ENCODE measurements at regions not wholly inside any gene's neighbourhood (a gene's known extent, or its start where the extent isn't known, plus 50 kb on each side); places are given as distances from the start of the nearest gene placed in this dataset.
A peak's percentile ranks its signal among the peaks of the same experiment; 100 is the strongest.
"Not testable (repeated sequence)": the region's sequence is repeated elsewhere in the genome, so short reads cannot be mapped to it uniquely, and the experiment has no call there.

DNA sequence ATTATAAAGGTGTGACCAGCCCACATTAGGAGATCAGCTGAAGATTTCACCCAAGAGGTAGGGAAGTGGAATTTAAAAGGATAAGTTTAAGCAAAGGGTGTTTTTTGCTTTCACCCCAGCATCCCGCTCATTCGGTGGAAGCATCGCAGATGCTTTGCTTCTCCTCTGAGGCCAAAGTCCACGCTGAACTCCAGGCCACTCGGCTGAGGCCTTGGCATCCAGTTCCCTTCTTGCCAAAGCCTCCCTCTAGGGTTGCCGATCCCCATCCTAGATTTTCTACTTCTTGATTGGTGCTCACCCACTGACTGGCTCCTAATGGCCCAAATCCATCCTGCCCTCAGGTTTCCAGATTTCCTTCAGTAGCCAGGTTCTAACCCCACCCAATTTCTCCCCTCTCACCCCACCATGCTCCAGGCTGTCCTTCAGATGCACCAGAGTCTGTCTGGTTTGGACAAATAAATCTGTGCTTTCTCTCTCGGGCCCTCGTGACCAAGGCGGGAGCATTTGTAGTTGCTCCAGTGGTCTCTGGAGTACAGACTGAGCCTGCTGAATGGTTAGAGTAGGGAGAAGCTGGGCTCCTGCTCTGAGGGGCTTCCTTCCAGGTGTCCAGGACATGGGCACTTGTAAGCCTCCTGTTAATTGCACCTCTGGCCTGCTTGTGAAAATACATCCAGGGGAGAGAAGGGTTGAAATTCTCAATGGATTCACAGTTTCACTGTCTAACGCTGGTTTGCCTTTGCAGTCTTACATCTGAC, 193.2 kb downstream of the C1orf94 start:
- DNase-seq (ENCODE audit: low read depth), result no peak

DNA sequence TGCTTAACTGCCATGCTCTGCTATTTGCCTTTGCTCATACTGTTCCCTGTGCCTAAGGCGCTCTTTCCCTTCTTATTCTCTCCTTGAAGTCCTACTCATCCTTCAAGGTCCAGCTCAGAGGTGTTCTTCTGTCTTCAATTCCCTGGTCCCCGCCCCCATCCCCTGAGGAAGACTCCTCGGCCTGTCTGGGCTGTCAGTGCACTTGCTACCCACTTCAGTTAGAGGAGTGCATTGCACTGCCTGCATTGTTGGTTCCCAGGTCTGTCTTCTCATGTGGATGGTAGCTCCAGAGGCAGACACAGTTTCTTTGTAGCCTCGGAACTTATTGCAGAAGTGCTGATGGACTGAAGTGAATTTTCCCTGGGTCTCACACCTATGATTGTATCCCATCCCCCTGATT, 194.0 kb downstream of the C1orf94 start:
- DNase-seq (ENCODE audit: low read depth), result no peak

DNA sequence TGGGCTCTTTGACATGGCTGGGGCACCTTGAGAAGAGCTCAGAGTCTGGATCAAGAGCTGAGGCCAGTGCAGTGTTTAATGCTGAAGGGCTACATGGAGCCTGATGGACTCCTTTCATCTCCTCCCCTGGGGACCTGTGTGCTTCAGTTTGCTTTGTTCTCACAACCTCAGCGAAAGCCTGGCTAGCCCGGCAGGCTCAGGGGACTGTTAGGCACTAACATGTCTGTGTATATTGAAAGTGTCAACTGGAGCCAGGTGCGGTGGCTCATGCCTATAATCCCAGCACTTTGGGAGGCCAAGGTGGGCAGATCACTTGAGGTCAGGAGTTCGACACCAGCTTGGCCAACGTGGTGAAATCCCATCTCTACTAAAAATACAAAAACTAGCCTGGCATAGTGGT, 194.5 kb downstream of the C1orf94 start:
- not testable (repeated sequence) for DNase-seq (ENCODE audit: low read depth)

DNA sequence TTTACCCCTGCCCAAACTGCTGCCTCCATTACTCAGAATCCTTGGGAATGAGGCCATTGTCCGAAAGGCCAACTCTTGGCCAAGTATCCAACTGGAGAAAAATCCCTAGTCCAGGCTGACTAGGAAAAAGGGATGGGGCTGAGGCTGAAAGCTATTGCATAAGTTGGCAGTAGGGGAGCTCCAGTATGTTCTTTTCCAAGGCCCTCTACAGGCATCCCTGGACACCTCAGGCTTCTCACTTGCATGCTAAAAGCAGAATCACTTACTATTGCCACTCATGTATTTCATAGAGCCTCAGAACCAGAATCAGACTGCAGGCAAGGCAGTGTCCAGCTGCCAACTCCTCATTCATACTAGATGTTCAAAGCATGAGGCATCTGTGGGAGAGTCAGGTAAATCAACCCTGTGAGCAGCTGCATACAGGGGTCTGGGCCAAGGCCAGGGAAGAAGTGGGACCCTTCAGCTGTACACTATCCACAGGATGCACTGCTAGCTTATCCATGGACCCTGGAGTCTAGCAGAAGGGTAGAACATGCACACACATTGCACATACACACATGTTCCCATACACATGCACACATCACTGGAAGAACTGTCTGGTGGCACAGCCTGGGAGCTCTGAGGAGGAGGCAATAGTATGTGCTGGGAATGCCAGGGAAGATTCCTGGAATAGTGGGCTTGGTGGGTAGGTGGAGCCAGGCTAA, 195.3 kb downstream of the C1orf94 start:
- DNase-seq (ENCODE audit: low read depth), result no peak

DNA sequence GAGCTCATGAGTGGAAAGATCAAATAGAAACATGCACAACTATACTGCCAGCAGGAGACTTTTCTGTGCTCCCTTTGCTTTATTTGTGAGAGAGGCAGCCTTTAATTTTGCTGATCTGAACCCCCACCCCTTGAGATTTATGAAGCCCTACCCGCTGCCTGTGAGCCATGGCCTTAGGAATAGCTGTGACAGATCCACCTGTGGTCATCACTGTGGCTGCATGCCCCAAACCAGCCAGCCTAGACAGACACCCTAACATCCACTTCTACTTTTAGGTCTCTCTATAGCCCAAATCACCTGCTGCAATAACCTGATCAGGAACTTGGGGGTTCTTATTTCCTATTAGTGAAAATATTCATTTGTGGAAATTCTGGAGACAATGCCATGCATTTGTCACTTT, 196.2 kb downstream of the C1orf94 start:
- DNase-seq (ENCODE audit: low read depth), result no peak

DNA sequence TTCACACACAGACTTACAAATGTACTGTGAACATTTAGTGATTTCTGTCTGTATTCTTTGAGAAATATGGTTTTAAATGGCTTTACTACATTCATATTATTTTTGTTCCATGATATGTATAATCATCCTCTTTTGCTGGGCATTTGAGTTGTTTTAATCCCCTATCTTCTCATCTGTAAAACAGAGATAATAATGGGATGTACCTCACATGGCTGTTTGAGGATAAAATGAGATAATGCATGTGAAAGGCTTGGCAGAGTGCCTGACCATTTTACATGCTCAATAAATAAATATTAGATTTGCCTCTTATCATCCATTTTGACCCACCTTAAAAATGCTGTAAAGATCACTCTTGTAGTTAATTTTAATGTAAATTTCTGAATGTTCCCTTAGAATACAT, 197.2 kb downstream of the C1orf94 start:
- DNase-seq (ENCODE audit: low read depth), result no peak

DNA sequence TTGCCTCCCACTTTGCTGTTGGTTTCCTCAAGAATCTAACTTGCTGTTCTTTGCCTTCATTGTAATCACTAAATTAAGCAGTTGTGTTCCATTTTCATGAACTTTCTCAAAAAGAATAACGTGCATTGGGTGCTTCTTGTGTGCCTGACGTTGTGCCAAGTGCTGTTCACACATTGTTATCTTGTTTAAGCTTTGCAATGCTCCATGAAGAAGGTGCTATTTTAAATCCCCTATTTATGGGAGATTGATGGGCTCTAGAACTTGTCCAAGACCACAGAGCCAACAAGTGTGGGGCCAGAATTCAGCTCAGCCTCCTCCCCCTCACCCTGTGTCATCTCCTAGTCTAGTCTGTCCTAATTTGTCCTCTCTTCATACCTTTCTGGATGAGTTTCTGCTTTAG, 199.8 kb downstream of the C1orf94 start:
- DNase-seq (ENCODE audit: low read depth), result no peak

DNA sequence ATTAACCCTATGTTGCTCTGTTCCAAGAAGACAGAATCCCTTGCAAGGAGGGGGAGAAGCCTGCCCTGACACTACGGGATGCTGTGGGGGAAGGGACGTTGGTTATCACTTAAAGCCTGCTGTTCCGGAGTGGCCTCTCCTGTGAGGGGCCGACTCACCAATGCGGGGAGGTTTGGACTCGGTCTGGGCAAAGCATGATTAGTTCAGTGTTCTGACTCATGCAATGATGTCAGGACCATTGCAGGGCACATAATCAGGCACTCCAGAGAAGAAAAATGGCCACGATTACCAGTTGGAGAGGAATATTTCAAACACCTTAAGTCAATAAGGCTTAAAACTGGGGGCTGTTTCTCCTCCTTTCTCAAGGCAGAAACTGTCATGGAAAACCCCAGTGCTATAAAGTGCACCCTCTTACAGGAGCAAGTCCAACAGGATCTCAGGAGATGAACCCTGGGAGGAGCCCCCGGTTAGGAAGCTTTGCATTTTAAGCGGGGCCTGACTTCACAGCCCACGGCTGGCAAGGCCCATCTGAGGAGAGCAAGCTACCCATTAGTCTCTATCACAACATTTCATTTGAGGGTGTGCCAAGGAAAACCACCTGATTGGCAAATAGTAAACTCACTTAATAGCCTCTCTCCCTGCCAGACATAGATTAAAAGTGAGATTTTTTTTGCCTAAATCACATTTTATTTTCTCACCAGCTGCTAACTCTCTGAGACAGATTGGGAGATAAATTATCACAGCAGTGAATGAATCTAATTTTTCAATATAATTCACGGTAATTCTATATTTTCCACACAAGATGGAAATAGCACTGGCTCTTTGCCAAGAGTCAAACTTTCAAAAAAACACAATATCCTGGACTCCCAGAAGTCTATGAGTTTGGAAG, 202.5 kb downstream of the C1orf94 start:
- no peak for DNase-seq (ENCODE audit: low read depth)

DNA sequence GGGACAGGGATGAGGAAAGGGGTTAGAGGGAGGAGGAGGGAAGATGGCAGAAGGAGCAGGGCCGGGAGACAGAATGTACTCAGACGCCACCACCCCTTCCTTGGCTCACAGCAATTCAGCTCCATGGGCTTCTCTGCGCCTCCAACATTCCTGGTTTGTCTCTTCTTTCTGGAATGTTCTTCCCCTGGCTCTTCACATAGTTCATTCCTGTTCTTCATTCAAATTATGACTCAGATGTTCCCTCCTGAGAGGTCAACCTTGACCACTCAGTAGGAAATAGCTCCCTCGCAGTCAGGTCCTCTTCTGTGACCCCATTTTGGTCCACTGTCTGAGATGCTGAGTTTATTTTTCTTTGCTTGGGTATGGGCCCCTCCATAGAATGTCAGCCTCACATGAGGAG, 203.2 kb downstream of the C1orf94 start:
- DNase-seq (ENCODE audit: low read depth), result no peak

DNA sequence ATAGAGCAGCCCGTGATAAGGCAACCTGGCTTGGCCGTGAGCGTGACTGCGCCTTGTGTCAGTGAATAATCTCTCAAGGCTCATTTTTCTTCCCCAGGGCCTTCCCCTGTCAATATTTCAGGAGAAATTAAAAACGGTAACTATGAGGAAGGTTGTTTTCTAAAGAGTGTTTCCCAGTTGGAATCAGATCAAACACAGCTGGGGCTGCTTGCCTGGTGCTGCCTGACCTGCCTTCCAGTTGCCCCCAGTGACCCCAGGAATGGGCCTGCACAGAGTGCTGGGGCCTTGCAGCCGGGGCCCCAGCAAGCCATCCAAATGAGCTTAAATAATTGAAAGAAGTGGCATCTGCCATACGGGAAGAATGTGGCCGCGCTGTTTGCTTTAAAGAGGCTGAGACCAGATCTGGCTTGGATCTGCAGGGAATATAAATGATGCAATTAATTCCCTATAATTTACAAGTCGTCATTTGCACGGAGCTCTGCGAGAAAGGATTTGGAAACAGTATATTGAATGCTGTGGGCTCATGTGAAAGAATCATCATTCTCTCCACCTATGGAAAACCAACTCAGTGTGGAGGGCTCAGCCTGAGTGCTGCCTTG, 203.9 kb downstream of the C1orf94 start:
- DNase-seq (ENCODE audit: low read depth), result no peak

DNA sequence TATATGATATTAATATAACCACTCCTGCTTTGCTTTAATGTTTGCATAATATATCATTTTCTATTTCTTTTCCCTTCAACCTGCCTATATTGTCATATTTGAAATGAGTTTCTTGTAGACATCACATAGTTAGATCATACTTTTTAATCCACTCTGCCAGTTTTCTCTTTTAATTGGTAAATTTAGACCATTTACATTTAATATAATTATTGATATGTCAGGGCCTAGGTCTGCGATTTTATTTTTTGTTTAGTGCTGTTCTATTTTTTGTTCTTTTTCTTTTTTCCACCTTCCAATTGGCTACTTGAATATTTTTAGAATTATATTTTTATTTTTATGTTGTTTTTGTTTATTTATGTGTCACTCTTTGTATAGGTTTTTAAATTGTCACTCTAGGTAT, 213.3 kb downstream of the C1orf94 start:
- no peak for DNase-seq (ENCODE audit: low read depth)

DNA sequence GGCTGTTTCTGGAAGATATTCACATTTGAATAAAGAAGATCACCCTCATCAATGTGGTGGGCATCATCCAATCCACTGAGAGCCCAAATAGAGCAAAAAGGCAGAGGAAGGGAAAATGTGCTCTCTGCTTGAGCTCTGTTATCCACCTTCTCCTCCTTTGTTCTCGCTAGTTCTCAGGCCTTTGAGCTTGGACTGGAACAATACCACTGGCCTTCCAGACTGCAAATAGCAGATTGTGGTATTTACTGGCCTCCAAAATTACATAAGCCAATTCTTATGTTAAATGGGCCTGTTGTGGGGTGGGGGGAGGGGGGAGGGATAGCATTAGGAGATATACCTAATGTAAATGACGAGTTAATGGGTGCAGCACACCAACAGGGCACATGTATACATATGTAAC, 219.3 kb downstream of the C1orf94 start:
- no peak for DNase-seq (ENCODE audit: low read depth)

DNA sequence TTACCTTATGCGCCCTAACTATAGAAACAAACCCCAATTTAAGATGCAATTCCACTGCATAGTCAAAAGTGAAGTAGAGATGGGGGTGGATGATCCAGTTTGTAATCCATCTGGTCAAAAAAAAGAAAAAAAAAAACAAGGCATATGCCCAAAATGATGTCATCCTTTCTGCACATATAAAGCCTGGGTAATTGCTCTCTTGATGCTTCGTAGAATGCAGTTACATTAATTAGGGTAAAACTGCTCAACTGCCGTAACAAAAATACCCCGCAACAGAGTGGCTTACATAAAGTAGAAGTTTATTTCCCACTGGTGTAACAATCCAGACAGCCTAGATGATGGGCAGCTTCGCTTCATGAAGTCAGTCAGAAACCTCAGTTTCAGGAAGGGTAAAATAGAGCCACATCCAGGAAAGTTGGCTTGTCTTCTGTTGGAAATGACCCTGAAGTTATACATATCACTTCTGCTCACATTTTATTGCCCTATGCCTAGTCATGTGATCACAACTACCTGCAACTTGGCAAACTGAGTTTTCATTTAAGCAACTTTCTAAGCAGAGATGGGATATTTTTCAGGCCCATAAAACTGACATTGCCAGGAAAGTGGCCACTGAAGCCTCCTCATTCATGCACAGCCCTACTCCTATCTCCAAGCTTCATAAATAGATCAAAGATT, 221.7 kb downstream of the C1orf94 start:
- no peak for DNase-seq (ENCODE audit: low read depth)

DNA sequence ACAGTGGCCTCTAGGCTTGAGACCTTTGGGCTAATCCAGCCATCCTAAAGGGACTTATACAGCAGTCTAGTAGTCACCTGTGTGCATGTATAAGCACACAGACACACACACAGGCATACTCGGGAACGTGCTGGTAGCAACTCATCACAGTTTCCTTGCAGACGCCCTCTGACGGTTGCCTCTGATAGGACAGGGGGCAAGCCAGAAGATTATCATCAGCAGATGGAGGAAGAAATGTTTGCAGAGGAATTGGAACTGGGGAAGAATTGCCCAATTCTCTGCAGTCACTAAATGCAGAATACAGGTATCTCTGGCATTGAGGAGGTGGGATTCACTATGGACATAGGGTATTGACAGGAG, 222.2 kb downstream of the C1orf94 start:
- DNase-seq (ENCODE audit: low read depth), result no peak

DNA sequence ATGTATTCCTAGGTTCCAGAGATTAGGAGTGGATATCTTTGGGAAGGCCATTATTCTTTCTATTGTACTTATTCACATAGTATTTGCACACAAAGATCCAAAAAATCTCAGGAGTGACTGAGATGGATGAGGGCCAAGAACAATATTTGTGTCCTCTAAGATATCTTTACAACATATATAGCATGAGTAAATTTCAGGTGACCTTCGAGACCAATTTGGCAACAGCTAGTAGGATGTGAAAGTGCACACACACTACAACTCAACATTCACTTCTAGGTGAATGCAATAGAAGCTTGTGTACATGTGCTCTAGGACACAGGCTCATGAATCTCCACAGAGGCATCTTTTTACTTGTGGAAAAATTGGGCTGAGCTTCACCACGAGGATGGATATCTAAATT, 224.0 kb downstream of the C1orf94 start:
- DNase-seq (ENCODE audit: low read depth), result no peak

DNA sequence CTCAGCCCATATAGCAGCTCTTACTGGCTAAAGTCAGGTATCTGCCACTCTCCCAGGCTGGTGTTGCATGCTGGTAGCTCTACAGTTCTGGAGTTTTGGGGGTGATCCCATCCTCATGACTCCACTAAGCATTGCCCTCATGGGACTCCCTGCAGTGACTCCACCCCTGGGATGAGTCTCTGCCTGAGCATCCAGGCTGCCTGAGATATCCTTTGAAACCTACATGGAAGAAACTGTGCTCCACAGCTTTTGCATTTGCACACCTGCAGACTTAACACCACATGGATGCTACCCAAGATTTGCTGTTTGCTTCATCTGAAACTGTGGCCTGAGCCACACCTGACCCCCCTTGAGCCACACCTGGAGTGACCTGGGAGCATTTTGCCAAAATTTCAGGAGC, 226.4 kb downstream of the C1orf94 start:
- no peak for DNase-seq (ENCODE audit: low read depth)

DNA sequence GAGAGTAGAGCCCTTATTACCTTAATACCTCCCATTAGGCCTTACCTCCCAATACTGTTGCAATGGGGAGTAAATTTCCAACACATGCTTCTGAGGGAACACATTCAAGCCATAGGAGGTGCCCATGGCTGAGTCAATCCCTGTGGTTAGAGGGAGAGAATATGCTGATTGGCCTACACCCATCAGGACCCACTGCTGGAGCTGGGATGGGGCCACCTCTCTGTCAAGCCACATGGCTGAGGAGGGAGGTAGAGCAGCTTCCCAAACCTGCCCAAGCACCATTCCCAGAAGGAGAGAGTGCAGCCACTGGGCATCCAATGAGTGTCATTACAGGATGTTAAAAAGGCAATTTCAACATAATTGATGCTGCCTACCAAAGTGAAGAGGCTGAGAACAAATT, 228.1 kb downstream of the C1orf94 start:
- no peak for DNase-seq (ENCODE audit: low read depth)

DNA sequence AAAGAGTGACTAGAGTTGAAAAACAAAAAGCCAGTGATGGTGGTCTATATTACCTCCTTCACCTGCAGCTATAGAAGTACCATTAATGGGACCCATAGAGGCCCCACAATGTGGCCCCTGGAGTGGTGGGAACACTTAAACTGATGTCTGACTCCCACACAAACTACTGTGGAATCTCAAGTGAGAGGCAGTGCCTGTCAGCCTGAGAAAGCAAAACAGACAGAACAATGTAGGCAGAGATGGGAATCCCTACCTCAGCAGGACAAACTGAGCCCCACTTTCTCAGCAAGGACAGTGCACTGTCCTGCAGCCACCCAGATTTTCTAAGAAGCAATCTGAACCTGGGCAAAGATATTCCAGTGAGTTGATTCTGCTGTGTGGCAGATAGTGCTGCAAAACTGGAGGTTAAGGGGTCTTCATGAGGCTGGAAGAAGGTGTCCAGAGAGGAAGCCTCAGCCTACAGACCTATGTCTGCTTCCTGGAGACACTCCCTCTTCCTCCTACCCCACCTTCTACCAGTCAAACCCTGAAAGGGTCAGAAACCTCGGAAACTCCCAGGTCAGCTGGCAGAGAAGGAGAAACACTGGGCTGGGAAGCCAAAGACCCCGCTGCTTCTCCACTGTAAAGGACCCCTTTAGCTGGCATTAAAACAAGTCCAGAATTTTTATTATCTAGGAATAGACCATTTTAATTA, 228.7 kb downstream of the C1orf94 start:
- DNase-seq (ENCODE audit: low read depth), result no peak

DNA sequence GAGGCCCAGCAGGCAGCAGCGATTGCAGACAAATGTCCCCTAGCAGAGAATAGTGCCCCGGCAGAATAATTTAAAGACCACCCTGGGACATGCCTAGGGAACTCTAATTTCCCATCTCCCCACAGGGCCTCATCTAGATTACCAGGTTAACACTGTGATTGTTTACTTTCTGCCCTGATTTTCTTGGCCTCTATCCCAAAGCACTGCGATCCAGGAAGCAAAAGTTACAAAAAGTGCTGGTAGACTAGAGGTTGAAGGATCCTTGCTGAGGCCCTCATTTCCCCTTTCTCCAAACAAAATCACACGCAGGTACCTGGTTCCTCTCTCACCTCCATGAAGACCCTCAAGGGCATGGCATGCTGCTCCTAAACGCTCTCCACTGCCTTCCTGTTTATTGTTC, 229.7 kb downstream of the C1orf94 start:
- DNase-seq (ENCODE audit: low read depth), result no peak

DNA sequence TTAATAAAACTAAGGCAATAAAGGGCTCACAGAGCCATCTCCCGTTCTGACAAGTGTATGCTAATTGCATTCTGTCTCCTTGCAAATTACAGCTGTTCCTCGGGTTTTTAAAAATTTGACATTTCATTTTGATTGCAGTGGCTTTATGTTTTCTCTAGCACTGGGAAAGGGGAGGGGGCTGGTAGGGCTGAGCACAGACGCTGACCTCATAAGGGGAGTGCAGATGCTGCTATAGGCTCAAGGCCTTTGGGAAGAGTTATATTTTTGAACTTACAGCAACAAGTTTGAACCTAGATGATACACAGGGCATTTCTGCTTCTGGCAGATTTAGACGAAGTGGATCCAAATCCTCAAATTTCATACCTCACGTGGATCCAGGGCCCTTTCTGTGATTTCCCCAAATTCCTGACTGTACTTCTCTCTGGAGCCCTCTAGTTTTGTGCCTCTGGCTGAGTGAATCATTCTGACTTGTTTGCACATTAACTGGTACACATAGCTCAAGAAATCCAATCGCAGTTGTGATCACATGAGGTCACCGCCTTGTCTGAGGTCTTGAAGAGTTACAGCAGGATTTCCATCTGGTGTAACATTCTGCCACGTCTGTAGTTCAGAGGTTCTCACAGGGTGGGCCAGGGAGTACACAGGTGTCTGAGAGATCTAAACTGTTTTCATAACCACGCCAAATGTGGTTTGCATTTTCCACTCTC, 230.3 kb downstream of the C1orf94 start:
- peak; percentile 32 for DNase-seq (ENCODE audit: low read depth)

DNA sequence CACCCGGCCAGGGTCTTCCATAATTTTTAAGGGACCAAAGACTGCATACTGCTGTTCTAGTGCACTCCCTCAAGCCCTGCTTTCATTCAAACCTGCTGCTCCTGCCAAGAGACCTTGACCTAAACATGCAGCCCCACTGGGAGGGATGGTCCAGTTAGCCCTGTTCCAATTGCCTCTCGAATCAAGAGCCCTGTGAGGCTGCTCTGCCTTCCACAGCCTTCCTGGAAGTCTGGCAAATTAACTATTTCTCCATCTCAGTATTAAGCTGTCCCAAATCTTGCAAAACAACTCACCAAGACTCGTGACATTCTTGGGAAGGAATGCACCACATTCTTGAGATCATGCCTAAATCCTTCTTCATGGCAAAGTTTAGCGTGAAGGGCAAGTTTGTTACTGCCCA, 231.3 kb downstream of the C1orf94 start:
- DNase-seq (ENCODE audit: low read depth), result peak; percentile 31

Measured in HS-5 (cell line).